Prostate gland (tissue), 2 donors: ENCODE measurements at regions not wholly inside any gene's neighbourhood (a gene's known extent, or its start where the extent isn't known, plus 50 kb on each side); places are given as distances from the start of the nearest gene placed in this dataset.
"Not testable (repeated sequence)": the region's sequence is repeated elsewhere in the genome, so short reads cannot be mapped to it uniquely, and the experiment has no call there.

Source experiments
- DNase-seq: peaks from one replicate; pipeline ENCODE4 v3.0.0-alpha.2; 2019; ENCODE audit warnings: low spot score
- H3K27ac ChIP-seq, 2 donors: fragments of 200-600 bp; sonication (generic); 2 replicates each; pipeline ENCODE4 v1.5.1; 2017 to 2019
- H3K27me3 ChIP-seq: fragments of 200-600 bp; sonication (generic); replicated peaks from 2 replicates; pipeline ENCODE4 v1.5.1; 2019; ENCODE audit not compliant: insufficient read depth
- H3K36me3 ChIP-seq, 2 donors: fragments of 200-600 bp; sonication (generic); 1 replicate in 1 of 2; 2 replicates in 1 of 2; pipeline versions ENCODE4 v1.5.1 to v1.8.1; 2017 to 2019
- H3K4me1 ChIP-seq: fragments of 200-600 bp; sonication (generic); replicated peaks from 2 replicates; pipeline ENCODE4 v1.5.1; 2019
- H3K4me3 ChIP-seq, 2 donors: fragments of 200-600 bp; sonication (generic); 2 replicates each; pipeline ENCODE4 v1.5.1; 2017 to 2019
- H3K9me3 ChIP-seq: fragments of 200-600 bp; sonication (generic); 2 replicates; pipeline ENCODE4 v1.5.1; 2017
- POLR2A ChIP-seq: fragments of 450-650 bp; IDR thresholded peaks from one replicate; pipeline ENCODE4 v1.6.1; 2016; ENCODE audit warnings: antibody characterized with exemption, mild to moderate bottlenecking
- POLR2AphosphoS5 ChIP-seq: sonication (generic); formaldehyde crosslinking; IDR thresholded peaks from one replicate; pipeline ENCODE4 v1.6.1; 2017; ENCODE audit warnings: antibody characterized with exemption
- WGBS: methylation state at CpG from one replicate; pipeline ENCODE4 v1.1.5; 2018; 5-methylcytosine and 5-hydroxymethylcytosine counted together
- intact Hi-C: fragments of 100-400 bp; cut with DNase I; formaldehyde crosslinking; loops from one replicate; pipeline ENCODE4 v1.14.2; 2022
- TF ChIP-seq, protein P1 (sequence below), 4 experiments: fragments of 200-600 bp in 2 of 4; fragments of 450-650 bp in 2 of 4; sonication (generic) in 2 of 4; IDR thresholded peaks; 1 replicate in 3 of 4; 2 replicates in 1 of 4; pipeline ENCODE4 v1.5.1; 2016 to 2019; ENCODE audit warnings: antibody characterized with exemption in 4 of 4, mild to moderate bottlenecking in 2 of 4, moderate library complexity in 2 of 4

DNA sequence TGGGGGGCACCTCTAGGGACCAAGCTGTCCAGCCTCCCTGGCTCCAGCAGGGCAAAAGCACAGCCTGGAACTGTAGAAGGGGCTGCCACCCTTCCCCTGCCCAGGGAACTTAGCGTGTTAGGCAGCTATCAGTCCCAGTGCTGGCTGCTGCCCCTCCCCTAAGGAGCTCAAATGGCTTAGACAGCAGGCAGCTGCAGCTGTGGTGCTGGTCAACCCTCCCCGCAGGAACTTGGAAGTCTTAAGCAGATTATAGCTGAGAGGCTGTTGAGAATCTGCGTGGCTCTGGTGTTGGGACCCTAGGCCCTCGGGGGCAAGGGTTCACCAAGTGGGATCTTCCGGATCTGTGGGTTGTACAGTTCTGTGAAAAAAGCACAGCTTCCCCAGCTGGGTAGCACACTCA is 536.5 kb upstream of the CDH10 start:
- intact Hi-C loops: no loop called here
- Histone ChIP-seq H3K4me3 (no peak overlapping the region), H3K4me1 (no peaks in the 10 kb centered on the region), H3K27me3 (no peaks in the 10 kb centered on the region), H3K27ac (no peak overlapping the region), H3K36me3 (no peaks in the 10 kb centered on the region), H3K9me3 (no peaks in the 10 kb centered on the region)
- WGBS: 89% methylated on average over 5 of the region's 5 CpGs
- DNase-seq: no peak
- no peak for TF ChIP-seq POLR2AphosphoS5
- TF ChIP-seq POLR2A: no peak
- TF ChIP-seq, protein P1, sequence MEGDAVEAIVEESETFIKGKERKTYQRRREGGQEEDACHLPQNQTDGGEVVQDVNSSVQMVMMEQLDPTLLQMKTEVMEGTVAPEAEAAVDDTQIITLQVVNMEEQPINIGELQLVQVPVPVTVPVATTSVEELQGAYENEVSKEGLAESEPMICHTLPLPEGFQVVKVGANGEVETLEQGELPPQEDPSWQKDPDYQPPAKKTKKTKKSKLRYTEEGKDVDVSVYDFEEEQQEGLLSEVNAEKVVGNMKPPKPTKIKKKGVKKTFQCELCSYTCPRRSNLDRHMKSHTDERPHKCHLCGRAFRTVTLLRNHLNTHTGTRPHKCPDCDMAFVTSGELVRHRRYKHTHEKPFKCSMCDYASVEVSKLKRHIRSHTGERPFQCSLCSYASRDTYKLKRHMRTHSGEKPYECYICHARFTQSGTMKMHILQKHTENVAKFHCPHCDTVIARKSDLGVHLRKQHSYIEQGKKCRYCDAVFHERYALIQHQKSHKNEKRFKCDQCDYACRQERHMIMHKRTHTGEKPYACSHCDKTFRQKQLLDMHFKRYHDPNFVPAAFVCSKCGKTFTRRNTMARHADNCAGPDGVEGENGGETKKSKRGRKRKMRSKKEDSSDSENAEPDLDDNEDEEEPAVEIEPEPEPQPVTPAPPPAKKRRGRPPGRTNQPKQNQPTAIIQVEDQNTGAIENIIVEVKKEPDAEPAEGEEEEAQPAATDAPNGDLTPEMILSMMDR (IDR thresholded peaks at IDR 0.05): no peak

DNA sequence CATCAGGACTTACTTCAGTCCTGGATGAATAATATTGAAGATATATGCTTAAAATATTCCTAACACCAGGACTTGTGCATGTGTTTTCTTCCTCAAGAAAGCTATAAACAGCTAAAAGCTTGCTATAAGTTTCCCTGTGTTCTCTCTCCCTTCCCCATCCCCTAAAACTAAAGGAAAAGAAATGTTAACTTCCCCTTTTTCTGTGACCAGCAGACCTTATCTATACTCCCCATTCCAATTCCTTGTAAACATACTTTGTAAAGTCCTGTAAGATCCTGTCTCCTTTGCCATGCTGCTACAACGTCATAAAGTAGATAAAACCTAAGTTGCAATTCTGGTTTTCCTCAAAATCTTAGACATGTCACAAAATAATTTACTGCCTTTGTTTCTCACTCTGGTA is 517.8 kb upstream of the CDH10 start:
- H3K4me1 ChIP-seq, H3K36me3 ChIP-seq, H3K27ac ChIP-seq, H3K4me3 ChIP-seq, H3K27me3 ChIP-seq, DNase-seq, intact Hi-C loops, H3K9me3 ChIP-seq: not testable (repeated sequence)
- WGBS: 0% methylated on average over 1 of the region's 1 CpG

DNA sequence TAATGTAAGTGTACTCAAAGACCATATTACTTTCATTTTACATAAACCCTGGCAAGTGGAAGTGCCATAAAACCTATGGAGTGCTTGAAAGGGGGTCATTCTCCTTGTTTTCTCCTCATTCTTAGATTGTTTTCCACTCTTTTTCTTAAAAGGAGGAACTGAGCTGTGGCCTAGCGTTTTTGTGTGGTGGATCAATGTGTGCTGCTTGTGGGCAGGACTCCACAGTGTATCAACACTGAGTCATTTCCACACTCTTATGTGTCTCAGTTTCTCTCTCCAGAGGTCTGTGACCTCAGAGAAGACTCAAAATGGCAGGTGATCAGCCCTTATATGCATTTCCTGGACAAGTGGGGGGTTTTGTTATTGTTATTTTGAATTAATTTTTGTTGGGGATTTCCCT is 516.1 kb upstream of the CDH10 start:
- Histone ChIP-seq H3K36me3 (no peaks in the 10 kb centered on the region), H3K9me3 (no peaks in the 10 kb centered on the region), H3K27ac (no peak overlapping the region), H3K27me3 (no peaks in the 10 kb centered on the region), H3K4me3 (no peak overlapping the region), H3K4me1 (no peaks in the 10 kb centered on the region)
- DNase-seq: no peak
- 96% methylated on average over 1 of the region's 1 CpG for WGBS
- TF ChIP-seq, protein P1 (IDR thresholded peaks at IDR 0.05): no peak
- TF ChIP-seq POLR2A (no peak), POLR2AphosphoS5 (no peak)
- intact Hi-C loops: no loop called here

DNA sequence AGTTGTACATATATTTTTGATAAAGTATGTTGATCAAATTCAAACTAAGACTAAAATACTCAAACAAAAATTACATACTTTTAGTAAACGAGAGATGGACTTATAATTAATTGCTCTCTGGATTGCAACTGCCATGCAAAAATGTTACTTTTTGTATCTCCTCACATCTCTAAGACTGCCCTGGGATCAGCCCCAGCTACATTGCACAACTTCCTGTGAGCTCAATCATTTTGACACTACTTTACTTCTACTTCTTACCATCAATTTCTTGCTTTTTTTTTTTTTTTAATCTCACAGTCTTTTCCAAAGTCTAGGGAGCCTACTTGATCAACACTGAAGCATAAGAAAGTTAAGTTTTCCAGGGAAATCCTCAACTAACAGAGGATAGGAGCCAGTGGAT is 506.0 kb upstream of the CDH10 start:
- TF ChIP-seq, protein P1 (IDR thresholded peaks at IDR 0.05): no peak
- TF ChIP-seq POLR2A (no peak), POLR2AphosphoS5 (no peak)
- Histone ChIP-seq H3K36me3 (no peaks in the 10 kb centered on the region), H3K9me3 (no peaks in the 10 kb centered on the region)

DNA sequence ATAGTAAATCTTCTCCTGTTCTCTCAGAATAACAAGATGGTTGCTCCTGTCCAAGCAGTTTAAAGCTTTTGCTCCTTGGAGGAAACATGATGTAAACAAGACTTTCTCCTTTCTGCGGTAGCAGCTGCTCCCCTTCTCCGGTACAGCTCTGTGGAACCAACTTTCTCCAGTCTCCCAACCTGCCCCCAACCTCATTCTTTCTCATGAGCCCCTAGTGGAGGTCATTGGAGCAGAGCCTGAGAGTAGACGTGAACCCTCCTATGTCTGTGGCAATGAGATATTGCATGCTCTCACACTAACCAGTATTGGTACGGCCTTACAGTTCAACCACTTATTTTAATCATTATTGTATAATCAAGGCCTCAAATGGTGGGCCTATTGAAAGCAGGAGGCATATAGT is 483.8 kb upstream of the CDH10 start:
- Histone ChIP-seq H3K27ac (no peak overlapping the region), H3K9me3 (no peaks in the 10 kb centered on the region), H3K27me3 (no peaks in the 10 kb centered on the region), H3K4me3 (no peak overlapping the region), H3K36me3 (no peaks in the 10 kb centered on the region), H3K4me1 (no peaks in the 10 kb centered on the region)
- no peak for TF ChIP-seq POLR2A
- TF ChIP-seq, protein P1 (IDR thresholded peaks at IDR 0.05): no peak
- TF ChIP-seq POLR2AphosphoS5: no peak
- intact Hi-C loops: no loop called here
- DNase-seq: no peak
- 85% methylated on average over 4 of the region's 4 CpGs for WGBS

More for the DNA sequence above, 506.0 kb upstream of the CDH10 start:
- Histone ChIP-seq H3K4me1 (no peaks in the 10 kb centered on the region), H3K27ac (no peak overlapping the region), H3K27me3 (no peaks in the 10 kb centered on the region), H3K4me3 (no peak overlapping the region)
- 78% methylated on average over 1 of the region's 1 CpG for WGBS
- intact Hi-C loops: no loop called here
- no peak for DNase-seq
